GM12878 (cell line): ENCODE measurements at regions not wholly inside any gene's neighbourhood (a gene's known extent, or its start where the extent isn't known, plus 50 kb on each side); places are given as distances from the start of the nearest gene placed in this dataset.

Source experiments
- ATAC-seq: fragments of 200-7000 bp; cut with Tn5 transposase; 3 replicates; pipeline ENCODE4 v1.9.1; 2020; ENCODE audit warnings: mild to moderate bottlenecking, moderate library complexity
- BruUV-seq: library from RNA; stranded (reverse); fragments of 400-500 nt; replicated peaks from 2 replicates; lab custom pipeline; 2021; lab: Mats Ljungman, UMichigan
- CTCF ChIA-PET: fragments of 300-600 bp; sonication (Branson Sonifier 250); formaldehyde crosslinking; extraction: SDS; loops from one replicate; lab custom pipeline; 2021; ENCODE audit warnings: inconsistent platforms; lab: Yijun Ruan, JAX
- POLR2A ChIA-PET: fragments of 350-600 bp; formaldehyde crosslinking; extraction: SDS; loops from one replicate; lab custom pipeline; 2021; ENCODE audit warnings: inconsistent platforms; lab: Charles Lee
- RAD21 ChIA-PET: fragments of 300-600 bp; sonication (Branson Sonifier 250); formaldehyde crosslinking; loops from one replicate; lab custom pipeline; 2023; ENCODE audit warnings: antibody characterized with exemption; ENCODE audit not compliant: unreplicated experiment; lab: Charles Lee
- SMC1A ChIA-PET: fragments of 300-600 bp; sonication (Branson Sonifier 250); formaldehyde crosslinking; loops from one replicate; lab custom pipeline; 2023; ENCODE audit not compliant: unreplicated experiment, uncharacterized antibody; lab: Charles Lee
- DNase-seq: peaks from one replicate; pipeline ENCODE4 v3.0.0-alpha.2; 2011; ENCODE audit warnings: low read depth, low spot score
- FAIRE-seq: peaks from 3 replicates; lab custom pipeline; 2011; peaks lifted over from hg19 to GRCh38; lab: Jason Lieb, UNC
- H2AFZ ChIP-seq: 2 replicates; pipeline ENCODE4 v1.6.0; 2011; ENCODE audit warnings: low read depth, low read length, control low read depth; ENCODE audit not compliant: control insufficient read depth
- H3K27ac ChIP-seq: 2 replicates; pipeline ENCODE4 v1.5.1; 2011; ENCODE audit warnings: control low read depth; ENCODE audit not compliant: control insufficient read depth, insufficient read depth
- H3K27me3 ChIP-seq, 2 experiments: replicated peaks in 1 of 2; 2 replicates each; pipeline versions ENCODE4 v1.6.0 to v1.6.1; 2011; ENCODE audit warnings: low read length in 1 of 2; ENCODE audit not compliant: control insufficient read depth in 2 of 2, insufficient read depth in 2 of 2
- H3K36me3 ChIP-seq, 2 experiments: 2 replicates each; pipeline ENCODE4 v1.5.1; 2011; ENCODE audit warnings: low read length in 1 of 2; ENCODE audit not compliant: control insufficient read depth in 2 of 2, insufficient read depth in 2 of 2
- H3K4me1 ChIP-seq: 2 replicates; pipeline ENCODE4 v1.6.1; 2011; ENCODE audit warnings: mild to moderate bottlenecking, low read length, moderate library complexity, mixed read lengths; ENCODE audit not compliant: control insufficient read depth, insufficient read depth
- H3K4me2 ChIP-seq: 2 replicates; pipeline ENCODE4 v1.6.0; 2011; ENCODE audit warnings: control low read depth; ENCODE audit not compliant: control insufficient read depth, insufficient read depth
- H3K4me3 ChIP-seq: fragments of 200-600 bp; sonication (generic); 2 replicates; pipeline ENCODE4 v1.5.1; 2016
- H3K79me2 ChIP-seq: 2 replicates; pipeline ENCODE4 v1.6.0; 2011; ENCODE audit warnings: low read length; ENCODE audit not compliant: control insufficient read depth, insufficient read depth
- H3K9ac ChIP-seq: 2 replicates; pipeline ENCODE4 v1.8.0; 2011; ENCODE audit warnings: low read length, control low read depth, mixed read lengths; ENCODE audit not compliant: control insufficient read depth, insufficient read depth
- H3K9me3 ChIP-seq: replicated peaks from 3 replicates; pipeline ENCODE4 v1.5.1; 2011; ENCODE audit warnings: mild to moderate bottlenecking, low read length; ENCODE audit not compliant: control insufficient read depth, insufficient read depth
- H4K20me1 ChIP-seq: 2 replicates; pipeline ENCODE4 v1.6.0; 2011; ENCODE audit not compliant: control insufficient read depth, insufficient read depth
- BRCA1 ChIP-seq: IDR thresholded peaks from 2 replicates; pipeline ENCODE4 v1.6.1; 2011; ENCODE audit warnings: low read depth, low read length, improper control_type of control experiment
- MYC ChIP-seq: IDR thresholded peaks from 2 replicates; pipeline ENCODE4 v1.6.1; 2011; ENCODE audit warnings: mild to moderate bottlenecking, low read length, moderate library complexity, inconsistent platforms; ENCODE audit not compliant: insufficient read depth, insufficient replicate concordance, insufficient read length, severe bottlenecking
- SREBF2 ChIP-seq: IDR thresholded peaks from 2 replicates; pipeline ENCODE4 v1.6.1; 2012; ENCODE audit warnings: mild to moderate bottlenecking, low read length
- TAF1 ChIP-seq: IDR thresholded peaks from 2 replicates; pipeline ENCODE4 v1.6.1; 2011; ENCODE audit warnings: mild to moderate bottlenecking, low read depth, low read length, borderline replicate concordance
- TARDBP ChIP-seq: IDR thresholded peaks from 2 replicates; pipeline ENCODE4 v1.6.1; 2016; ENCODE audit warnings: borderline replicate concordance
- in situ Hi-C: fragments of 300-500 bp; cut with MboI; formaldehyde crosslinking; loops from 9 replicates; pipeline ENCODE4 v1.14.3; 2018; ENCODE audit warnings: mixed read lengths
- intact Hi-C: fragments of 100-400 bp; cut with micrococcal nuclease; formaldehyde crosslinking; loops from one replicate; pipeline ENCODE4 v1.14.2; 2022; ENCODE audit not compliant: unreplicated experiment
- TF ChIP-seq, protein P1 (sequence below): fragments of 450-650 bp; IDR thresholded peaks from 2 replicates; pipeline ENCODE4 v1.6.1; 2016; ENCODE audit warnings: mild to moderate bottlenecking, moderate library complexity, borderline replicate concordance

DNA sequence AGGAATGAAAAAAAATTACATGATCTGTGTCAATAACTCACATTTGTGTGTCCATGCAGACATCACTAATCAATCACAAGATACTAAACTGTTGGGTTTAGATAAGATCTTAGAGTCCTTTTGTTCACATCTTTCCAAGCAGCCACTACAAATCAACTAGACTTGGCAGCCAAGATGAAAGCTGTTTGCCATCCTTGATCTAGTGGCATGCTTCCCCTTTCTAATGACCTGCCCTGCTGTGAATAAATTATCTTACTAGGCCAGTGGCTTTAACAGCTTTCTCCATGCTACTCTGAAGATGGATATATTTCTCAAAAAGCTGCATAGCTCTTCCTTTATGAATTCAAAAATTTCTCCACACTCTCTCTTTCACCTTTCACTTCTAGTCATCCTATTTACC is 1338.0 kb upstream of the ACVR2A start:
- Histone ChIP-seq H3K4me1 (no peaks in the 10 kb centered on the region), H4K20me1 (no peaks in the 10 kb centered on the region), H3K27me3 (no peaks in the 10 kb centered on the region), H3K4me2 (no peak overlapping the region), H2AFZ (no peak overlapping the region), H3K9ac (no peak overlapping the region), H3K79me2 (no peaks in the 10 kb centered on the region), H3K36me3 (no peaks in the 10 kb centered on the region), H3K27ac (no peak overlapping the region), H3K9me3 (no peaks in the 10 kb centered on the region), H3K4me3 (no peak overlapping the region)
- ChIA-PET POLR2A (interaction anchor here (0.6 kb wide), 1 partner anchor 221 kb away, joined by 3 read pairs; no protein-coding TSS in a partner anchor), CTCF (interaction anchor here (1.4 kb wide), 1 partner anchor 10 kb away, joined by 3 read pairs; no protein-coding TSS in a partner anchor), SMC1A (interaction anchor here (0.6 to 1.9 kb wide), 2 partner anchors 8 to 239 kb away, joined by 3 to 4 read pairs; no protein-coding TSS in a partner anchor), RAD21 (no interaction called here)
- BruUV-seq, result no TSS peak
- TF ChIP-seq BRCA1 (no peak), SREBF2 (no peak), TARDBP (no peak), MYC (no peak), TAF1 (no peak)
- TF ChIP-seq, protein P1, sequence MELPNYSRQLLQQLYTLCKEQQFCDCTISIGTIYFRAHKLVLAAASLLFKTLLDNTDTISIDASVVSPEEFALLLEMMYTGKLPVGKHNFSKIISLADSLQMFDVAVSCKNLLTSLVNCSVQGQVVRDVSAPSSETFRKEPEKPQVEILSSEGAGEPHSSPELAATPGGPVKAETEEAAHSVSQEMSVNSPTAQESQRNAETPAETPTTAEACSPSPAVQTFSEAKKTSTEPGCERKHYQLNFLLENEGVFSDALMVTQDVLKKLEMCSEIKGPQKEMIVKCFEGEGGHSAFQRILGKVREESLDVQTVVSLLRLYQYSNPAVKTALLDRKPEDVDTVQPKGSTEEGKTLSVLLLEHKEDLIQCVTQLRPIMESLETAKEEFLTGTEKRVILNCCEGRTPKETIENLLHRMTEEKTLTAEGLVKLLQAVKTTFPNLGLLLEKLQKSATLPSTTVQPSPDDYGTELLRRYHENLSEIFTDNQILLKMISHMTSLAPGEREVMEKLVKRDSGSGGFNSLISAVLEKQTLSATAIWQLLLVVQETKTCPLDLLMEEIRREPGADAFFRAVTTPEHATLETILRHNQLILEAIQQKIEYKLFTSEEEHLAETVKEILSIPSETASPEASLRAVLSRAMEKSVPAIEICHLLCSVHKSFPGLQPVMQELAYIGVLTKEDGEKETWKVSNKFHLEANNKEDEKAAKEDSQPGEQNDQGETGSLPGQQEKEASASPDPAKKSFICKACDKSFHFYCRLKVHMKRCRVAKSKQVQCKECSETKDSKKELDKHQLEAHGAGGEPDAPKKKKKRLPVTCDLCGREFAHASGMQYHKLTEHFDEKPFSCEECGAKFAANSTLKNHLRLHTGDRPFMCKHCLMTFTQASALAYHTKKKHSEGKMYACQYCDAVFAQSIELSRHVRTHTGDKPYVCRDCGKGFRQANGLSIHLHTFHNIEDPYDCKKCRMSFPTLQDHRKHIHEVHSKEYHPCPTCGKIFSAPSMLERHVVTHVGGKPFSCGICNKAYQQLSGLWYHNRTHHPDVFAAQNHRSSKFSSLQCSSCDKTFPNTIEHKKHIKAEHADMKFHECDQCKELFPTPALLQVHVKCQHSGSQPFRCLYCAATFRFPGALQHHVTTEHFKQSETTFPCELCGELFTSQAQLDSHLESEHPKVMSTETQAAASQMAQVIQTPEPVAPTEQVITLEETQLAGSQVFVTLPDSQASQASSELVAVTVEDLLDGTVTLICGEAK, result no peak
- DNase-seq, result no peak
- intact Hi-C loops (no loop called here), in situ Hi-C loops (no loop called here)
- ATAC-seq, result no peak
- FAIRE-seq, result no peak
